ENCODE measurements at regions not wholly inside any gene's neighbourhood (a gene's known extent, or its start where the extent isn't known, plus 50 kb on each side); places are given as distances from the start of the nearest gene placed in this dataset.

DNA sequence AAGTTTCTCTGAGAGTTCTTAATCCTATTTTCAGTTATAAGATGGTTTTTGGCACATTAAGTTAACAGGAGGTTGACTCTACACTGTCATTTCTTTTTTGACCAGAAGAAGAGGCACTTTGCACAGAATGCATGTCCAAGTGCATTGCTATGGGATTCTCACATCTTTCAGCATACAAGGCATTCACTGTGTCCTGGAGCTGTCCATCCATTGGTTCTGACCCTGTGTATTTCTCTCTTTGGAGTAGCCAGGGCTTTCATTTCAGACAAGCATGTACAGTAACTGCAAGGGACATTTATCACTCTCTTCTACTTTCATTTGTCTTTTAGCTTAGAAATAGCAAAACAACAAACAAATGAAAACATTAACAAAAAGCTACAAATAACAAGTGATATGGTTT lies 275.1 kb upstream of the IMPG1 start:
- no peak for DNase-seq (ENCODE audit: low read depth)
- TF ChIP-seq CTCF (IDR thresholded peaks at IDR 0.05; ENCODE audit: low read depth, low read length, missing control alignments) = no peak
- no peak overlapping the region for H3K4me3 ChIP-seq (ENCODE audit: low read depth, low read length)
- in situ Hi-C loops (cut with HindIII; ENCODE audit: low sequenced_read_pairs) = no loop called here

GRCh38 chr6:76342611-76343160 lies 270.2 kb upstream of the IMPG1 start:
- no peak overlapping the region for H3K4me3 ChIP-seq (ENCODE audit: low read depth, low read length)
- in situ Hi-C loops (cut with HindIII; ENCODE audit: low sequenced_read_pairs) = loop anchor here (5.0 kb wide), 1 partner anchor 85 kb away; no protein-coding TSS in a partner anchor
- no peak for TF ChIP-seq CTCF (IDR thresholded peaks at IDR 0.05; ENCODE audit: low read depth, low read length, missing control alignments)
- no peak for DNase-seq (ENCODE audit: low read depth)

- DNase-seq (ENCODE audit: low read depth) = no peak
- in situ Hi-C loops (cut with HindIII; ENCODE audit: low sequenced_read_pairs) = no loop called here
- no peak for TF ChIP-seq CTCF (IDR thresholded peaks at IDR 0.05; ENCODE audit: low read depth, low read length, missing control alignments)
- no peak overlapping the region for H3K4me3 ChIP-seq (ENCODE audit: low read depth, low read length)
Observed at GRCh38 chr6:76330031-76330430, 257.6 kb upstream of the IMPG1 start.

DNA sequence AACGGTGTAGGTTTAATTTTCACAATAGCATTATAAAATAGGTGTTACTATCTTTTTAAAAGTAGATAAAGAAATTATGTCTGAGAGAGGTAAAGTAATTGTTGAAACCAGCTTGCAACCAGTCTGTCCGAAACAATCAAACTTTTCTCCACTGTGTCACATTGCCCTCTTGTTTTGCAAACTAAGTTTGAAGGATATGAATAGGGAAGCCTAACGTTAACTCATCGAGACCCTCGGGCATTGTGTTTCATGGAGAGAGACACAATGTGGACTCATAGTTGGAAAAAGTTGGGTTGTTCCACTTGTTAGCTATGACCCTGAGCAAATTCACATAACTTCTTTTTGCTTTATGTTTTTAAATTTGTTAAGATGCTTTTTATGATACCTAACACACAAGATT lies 254.4 kb upstream of the IMPG1 start:
- no peak for TF ChIP-seq CTCF (IDR thresholded peaks at IDR 0.05; ENCODE audit: low read depth, low read length, missing control alignments)

More for the DNA sequence above, 254.4 kb upstream of the IMPG1 start:
- DNase-seq (ENCODE audit: low read depth) = no peak
- H3K4me3 ChIP-seq (ENCODE audit: low read depth, low read length) = no peak overlapping the region
- in situ Hi-C loops (cut with HindIII; ENCODE audit: low sequenced_read_pairs) = no loop called here

Measured in astrocyte of the cerebellum (primary cell).